Keratinocyte (primary cell): ENCODE measurements at regions not wholly inside any gene's neighbourhood (a gene's known extent, or its start where the extent isn't known, plus 50 kb on each side); places are given as distances from the start of the nearest gene placed in this dataset.

Experiments used
- CTCF ChIP-seq, 3 experiments: IDR thresholded peaks in 1 of 3; conservative IDR thresholded peaks in 1 of 3; optimal IDR thresholded peaks in 1 of 3; 2 replicates in 2 of 3; 3 replicates in 1 of 3; pipeline versions ENCODE3 to v1.5.1; 2011; ENCODE audit warnings: low read length in 3 of 3, mild to moderate bottlenecking in 3 of 3, moderate library complexity in 2 of 3, control low read depth in 1 of 3, inconsistent platforms in 1 of 3; ENCODE audit not compliant: insufficient read depth in 2 of 3; ENCODE audit errors: extremely low read depth in 1 of 3
- EZH2 ChIP-seq: IDR thresholded peaks from one replicate; pipeline ENCODE4 v1.6.1; 2012; ENCODE audit warnings: inconsistent platforms, mild to moderate bottlenecking, low read length, moderate library complexity

DNA sequence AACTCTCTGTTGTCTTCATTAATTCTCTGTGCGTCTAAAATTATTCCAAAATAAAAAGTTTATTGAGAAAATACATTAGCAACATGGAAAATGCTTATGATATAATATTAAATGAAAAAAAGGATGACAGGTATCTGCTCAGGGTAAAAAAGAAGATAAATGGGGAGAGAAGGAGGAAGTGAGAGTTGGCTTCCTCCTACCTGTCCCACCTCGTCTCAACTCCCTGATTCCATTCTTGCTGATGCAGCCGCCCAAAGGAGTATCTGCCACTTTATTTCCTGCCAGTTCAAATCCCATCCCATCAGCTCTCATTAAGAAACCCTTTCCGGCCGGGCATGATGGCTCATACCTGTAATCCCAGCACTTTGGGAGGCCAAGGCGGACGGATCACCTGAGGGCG lies 72.5 kb upstream of the ALOX12 start:
- TF ChIP-seq CTCF (optimal IDR thresholded peaks at IDR 0.05 in 1 of 3, IDR thresholded peaks at IDR 0.05 in 1 of 3, conservative IDR thresholded peaks at IDR 0.05 in 1 of 3; ENCODE audit: extremely low read depth in 1 of 3, insufficient read depth in 2 of 3, low read length in 3 of 3), result no peak
- TF ChIP-seq EZH2, result no peak
